ENCODE measurements at regions not wholly inside any gene's neighbourhood (a gene's known extent, or its start where the extent isn't known, plus 50 kb on each side); places are given as distances from the start of the nearest gene placed in this dataset.

DNA sequence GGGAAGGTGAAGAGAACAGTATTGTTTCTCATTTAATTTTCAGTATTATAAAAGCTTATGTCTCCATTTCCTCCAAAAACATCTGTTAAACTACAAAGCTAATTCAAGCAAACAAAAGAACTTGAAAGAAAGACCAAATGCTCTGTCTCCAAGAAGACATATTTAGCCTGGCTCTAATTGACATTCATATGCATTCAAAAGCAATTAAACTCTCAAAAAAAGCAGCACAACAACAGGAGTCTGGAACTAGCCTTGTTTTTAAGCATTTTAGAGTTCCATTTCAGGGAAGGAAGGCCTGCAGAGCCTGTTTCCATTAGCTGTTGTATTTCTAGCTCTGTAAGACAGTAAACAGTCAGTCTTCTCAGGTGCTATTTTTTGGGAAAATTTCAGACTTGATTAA lies 447.9 kb downstream of the TDRD15 start:
- DNase-seq = no peak
- intact Hi-C loops (cut with DNase I) = no loop called here

DNA sequence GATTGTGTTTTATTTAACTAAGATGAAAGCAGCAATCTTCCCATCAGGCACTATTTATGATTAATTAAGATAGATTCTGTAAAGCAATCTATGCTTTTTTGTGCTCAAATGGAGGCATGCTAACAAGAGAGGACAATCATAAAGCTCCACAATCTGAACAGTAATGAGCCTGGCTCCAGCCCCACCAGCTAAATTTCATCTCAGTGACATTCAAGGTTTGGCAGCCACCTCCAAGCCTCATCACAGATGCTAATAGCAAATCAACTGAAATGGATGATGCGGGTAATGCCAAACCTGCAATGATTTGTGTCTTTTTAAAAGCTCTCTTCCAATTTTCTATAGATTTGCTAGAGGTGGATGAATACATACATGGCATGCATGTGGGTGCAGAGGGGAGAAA lies 456.6 kb downstream of the TDRD15 start:
- DNase-seq = no peak
- intact Hi-C loops (cut with DNase I) = no loop called here

DNA sequence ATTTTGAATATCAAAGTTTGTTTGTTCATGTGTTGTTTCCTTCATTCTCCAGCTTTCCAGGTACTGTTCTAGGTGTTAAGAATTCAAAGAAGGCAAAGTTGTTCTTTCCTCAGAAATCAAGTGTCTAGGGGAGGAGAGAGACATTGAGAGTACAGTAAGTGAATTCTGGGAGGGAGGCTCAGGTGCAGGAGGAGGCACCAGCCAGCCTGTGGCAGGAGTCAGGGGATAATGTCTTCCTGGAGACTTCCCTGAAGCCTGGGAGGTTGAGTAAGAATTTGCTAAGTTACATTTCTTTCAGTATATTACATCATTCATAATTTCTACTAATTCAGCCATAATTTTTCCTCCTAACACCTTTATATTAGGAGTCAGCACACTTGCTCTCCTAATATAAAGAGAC lies 462.1 kb downstream of the TDRD15 start:
- intact Hi-C loops (cut with DNase I) = no loop called here

DNA sequence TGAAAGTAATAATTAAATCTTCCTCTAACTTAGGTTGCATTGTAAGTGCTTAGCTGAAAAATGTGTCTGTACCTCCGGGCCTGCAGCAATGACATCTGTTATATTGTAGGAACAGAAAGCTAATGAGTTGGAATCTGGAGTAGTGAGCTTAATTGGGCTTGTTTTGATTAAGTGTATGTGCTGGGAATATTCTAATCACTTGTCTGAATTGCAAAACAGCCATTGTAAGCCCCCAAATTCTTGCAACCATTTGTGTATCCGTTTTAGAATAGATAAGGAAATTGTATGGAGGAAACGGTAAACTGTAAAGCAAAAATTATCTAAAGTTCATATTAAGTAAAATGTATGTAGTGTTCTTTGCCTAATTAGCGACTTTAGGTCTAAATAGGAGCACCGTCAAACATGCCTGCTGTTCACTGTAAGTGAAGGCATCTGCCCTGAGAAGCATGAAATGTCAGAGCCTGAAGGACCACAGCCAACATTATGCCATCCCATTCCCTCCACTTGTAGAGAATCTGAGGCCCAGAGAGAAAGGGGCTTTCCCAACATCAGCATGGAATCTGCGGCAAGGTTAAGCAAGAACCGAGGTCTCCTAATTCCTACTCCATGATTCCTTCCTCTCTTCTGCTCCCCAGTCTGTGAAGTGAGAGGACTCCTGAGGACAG lies 466.4 kb downstream of the TDRD15 start:
- no peak for DNase-seq
- intact Hi-C loops (cut with DNase I) = no loop called here

More for the DNA sequence above, 462.1 kb downstream of the TDRD15 start:
- DNase-seq = no peak

DNA sequence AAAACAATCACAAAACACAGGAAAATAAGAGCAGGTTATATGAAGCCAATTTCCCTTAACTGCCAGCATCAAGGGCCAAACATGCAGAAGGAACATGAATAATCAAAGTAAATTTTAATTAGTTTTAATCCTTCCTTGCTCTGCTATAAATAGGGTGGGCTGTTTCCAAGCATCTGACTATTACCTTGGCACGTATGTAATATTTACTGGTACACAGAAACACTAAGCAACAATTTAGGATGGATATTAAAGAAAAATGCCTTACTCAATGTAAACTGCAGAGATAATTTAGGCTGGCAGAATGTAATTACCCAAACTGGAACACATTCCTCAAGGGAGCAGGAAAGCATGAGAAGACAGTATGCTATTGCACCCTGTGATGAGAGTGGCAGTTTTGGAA lies 468.2 kb downstream of the TDRD15 start:
- DNase-seq = no peak

DNA sequence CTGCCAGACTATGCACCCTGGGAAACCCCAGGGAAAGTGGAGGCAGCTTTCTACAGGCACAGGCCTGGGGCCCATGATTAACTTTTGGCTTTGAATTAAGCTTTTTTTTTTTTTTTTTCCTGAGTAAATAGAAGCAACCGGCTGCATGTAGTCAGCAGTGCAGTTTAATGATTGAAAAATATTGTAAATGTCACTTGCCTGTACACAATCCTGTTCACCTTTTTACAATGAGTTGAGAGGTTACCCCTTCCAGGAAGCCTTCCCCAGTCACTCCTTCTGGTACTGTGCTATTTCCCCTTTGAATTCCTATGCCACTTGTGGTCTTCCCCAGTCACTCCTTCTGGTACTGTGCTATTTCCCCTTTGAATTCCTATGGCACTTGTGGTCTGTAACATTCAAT lies 475.6 kb downstream of the TDRD15 start:
- intact Hi-C loops (cut with DNase I) = no loop called here
- no peak for DNase-seq

More for the DNA sequence above, 468.2 kb downstream of the TDRD15 start:
- intact Hi-C loops (cut with DNase I) = no loop called here

DNA sequence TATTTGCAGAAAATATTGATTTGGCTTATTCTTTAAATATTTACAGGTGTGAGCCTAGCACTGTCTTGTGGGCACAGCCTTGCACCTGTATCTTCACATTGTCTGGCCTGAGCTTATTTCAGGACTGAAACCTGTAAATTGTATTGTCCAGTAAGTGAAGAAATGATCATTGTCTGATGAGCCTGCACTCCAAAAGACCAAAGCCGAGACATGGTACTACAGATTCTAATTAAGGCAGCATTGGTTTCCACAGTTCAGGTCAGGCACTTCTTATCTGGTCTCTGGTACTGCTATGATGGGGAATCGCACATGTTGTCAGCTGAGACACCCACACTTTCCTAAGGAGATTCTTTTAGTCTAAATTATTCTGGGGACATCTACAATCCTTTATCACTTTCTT lies 479.0 kb downstream of the TDRD15 start:
- DNase-seq = no peak
- intact Hi-C loops (cut with DNase I) = loop anchor here (10.0 kb wide), 1 partner anchor 942 kb away; no protein-coding TSS in a partner anchor

DNA sequence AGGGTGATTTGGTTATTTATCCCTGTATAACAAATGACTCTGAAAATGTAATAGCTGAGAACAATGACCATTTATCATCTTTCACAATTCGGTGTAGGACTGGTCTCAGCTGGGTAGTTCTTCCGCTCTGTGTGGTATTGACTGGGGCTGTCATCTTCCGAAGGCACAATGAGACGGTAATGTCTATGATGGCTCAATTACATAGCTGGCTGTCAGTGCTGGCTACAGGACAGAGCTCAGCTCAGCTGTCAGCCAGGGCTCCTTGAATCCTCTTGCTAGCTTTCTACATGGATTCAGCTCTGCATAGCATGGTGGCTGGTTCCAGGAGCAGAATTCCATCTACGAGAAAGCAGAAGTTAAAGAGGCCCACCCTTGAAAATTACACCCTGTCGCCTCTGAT lies 483.8 kb downstream of the TDRD15 start:
- intact Hi-C loops (cut with DNase I) = loop anchor here (10.0 kb wide), 1 partner anchor 937 kb away; no protein-coding TSS in a partner anchor
- DNase-seq = no peak

DNA sequence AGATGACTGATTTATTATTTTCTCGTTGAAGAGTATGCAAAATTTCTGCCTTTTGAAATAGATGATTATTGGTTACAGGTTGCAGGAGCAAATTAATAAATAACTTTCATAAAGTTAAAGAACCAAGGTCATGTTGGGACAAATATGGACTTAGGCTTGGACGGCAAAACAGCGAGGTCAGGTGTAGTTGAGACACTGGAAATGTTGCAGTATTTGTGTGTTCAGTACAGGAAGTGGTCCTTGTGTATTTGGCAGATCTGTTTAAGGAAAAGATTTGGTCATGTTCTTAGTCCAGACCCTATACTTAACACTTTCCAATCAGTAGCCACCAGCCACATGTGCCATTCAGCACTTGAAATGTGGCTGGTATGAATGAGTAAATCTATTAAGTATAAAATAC lies 486.5 kb downstream of the TDRD15 start:
- intact Hi-C loops (cut with DNase I) = no loop called here
- DNase-seq = no peak

DNA sequence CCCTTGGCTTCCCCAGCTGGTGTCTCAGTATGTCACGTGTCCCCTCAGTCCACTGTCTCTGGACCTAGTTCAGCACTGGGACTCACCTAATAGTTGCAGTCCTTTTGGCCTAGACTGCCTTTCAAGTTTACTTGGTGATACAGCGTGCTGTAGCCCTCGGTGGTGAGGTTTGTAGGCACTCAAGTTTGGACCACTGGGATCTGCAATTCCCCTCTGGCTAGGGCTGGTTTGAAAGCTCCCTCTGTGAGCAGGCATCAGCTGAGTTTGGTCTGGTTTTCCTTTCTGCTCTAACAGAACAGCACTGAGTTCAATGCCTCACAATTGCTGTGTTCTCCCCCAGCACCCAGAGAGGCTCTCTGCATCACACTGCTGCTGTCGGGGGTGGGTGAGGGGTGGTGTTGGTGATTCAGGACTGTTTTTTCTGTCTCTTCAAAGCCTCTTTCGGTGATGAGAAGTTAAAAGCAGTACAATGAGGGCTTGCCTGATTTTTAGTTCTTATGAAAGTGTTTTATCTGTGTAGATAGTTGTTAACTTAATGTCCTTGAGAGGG lies 494.2 kb downstream of the TDRD15 start:
- intact Hi-C loops (cut with DNase I) = no loop called here
- no peak for DNase-seq

DNA sequence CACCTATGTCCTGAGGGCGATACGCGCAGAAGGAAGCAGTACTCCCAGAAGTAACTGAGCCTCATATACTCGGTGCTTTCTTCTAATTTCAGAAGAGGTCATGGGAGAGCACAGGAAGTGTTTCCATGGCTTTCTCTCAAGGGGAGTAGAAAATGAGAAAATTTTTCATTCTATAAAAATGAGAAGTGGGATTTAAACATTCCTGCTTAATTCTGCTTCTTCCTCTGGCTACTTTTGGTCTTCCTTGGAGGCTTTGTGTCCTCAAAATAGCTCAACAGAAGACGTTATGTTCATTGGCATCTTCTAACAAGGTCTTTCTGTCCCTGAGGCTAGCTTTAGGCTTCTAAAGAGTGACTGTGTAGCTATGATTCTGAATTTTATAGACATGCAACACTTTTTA lies 497.0 kb downstream of the TDRD15 start:
- no peak for DNase-seq
- intact Hi-C loops (cut with DNase I) = no loop called here

DNA sequence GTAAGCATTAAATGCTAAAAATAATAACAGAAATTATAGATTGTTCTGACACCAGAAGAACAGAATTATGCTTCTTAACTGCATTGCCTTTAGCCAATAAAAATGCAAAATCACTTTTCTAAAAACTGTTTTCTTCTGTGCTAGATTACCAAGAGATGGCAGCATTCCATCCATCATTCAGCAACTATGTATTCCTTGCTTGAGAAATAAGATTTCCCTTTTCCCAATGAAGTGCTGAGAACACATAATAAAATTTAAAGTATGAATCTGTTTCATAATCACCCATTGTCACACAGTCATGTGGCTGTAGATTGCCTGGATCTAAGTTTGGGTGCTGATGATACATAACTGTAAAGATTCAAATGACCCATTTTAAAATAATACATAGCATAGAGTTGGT lies 504.2 kb downstream of the TDRD15 start:
- intact Hi-C loops (cut with DNase I) = no loop called here
- DNase-seq = no peak

DNA sequence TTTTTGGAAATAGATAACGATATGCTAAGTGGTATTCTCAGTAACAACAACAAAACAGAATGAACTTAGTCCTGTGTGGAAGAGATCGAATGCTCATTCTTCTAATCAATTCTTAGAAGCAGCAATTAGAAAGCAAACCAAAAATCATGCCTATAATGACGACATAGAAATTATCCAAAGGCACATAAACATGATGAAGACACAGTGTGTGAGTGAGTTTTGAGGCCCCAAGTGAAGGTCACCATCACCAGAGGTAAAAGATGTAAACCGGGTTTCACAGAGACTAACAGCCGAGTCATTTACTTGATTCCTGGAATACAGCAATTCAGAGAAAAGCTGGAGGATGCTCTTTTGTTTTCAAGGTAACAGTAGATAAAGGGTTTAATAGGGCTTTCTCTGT lies 509.2 kb downstream of the TDRD15 start:
- no peak for DNase-seq

DNA sequence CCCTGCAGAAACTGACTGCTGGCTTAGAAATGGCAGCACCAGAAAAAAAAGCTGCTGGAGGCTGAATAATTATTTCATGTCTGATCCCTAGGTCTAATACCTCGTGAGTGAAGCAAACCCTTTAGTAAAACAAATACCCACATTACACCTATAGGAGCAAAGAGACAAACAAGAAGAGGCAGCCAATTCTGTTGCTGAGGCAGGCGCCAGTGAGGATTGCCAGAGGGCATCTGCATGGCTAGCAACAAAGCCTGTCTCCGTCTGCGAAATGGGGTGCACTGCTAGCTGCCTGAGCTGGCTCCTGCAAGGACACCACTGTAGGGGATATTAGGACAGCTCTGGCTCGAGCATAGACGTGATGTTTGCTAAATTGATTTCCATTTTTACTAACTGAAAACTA lies 509.7 kb downstream of the TDRD15 start:
- peak in 1 of 10 donors; percentile 70 for DNase-seq
- intact Hi-C loops (cut with DNase I) = no loop called here

More for the DNA sequence above, 509.2 kb downstream of the TDRD15 start:
- intact Hi-C loops (cut with DNase I) = no loop called here

DNA sequence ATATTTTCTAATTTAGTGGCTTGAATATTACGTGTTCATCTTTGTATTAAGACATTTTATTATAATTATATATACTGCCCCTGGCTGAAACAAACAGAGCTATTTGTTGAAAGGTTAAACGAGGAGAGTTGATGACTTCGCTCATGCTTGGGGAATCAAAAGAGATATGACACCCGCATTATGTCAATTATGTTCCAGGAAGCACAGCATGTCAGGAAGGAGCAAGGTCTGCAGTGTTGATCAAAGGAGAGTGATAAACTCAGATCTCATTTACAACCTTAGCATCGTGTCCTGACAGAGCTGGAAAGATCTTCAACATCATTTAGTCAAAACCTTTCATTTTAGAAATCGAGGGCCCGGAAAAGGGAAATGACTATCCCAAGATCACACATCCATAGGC lies 510.1 kb downstream of the TDRD15 start:
- intact Hi-C loops (cut with DNase I) = no loop called here
- DNase-seq = no peak

DNA sequence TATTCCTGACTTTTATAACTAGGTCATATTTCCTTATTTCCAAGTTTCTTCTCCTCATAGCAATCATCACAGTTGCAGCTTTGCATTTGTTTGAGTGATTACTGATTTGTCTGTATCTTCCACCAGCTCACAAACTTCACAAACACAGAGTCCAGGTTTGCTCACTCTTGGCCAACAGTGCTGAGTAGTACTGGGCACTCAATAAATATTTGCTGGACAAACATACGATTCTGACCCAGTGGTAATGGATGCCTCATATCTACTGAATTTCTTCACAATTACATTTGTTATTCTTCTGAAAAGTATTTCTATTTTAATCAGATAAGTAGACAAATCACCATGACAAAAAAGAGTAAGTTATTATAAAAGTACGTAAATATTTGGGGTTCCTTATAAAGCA lies 516.3 kb downstream of the TDRD15 start:
- intact Hi-C loops (cut with DNase I) = no loop called here
- DNase-seq = no peak

DNA sequence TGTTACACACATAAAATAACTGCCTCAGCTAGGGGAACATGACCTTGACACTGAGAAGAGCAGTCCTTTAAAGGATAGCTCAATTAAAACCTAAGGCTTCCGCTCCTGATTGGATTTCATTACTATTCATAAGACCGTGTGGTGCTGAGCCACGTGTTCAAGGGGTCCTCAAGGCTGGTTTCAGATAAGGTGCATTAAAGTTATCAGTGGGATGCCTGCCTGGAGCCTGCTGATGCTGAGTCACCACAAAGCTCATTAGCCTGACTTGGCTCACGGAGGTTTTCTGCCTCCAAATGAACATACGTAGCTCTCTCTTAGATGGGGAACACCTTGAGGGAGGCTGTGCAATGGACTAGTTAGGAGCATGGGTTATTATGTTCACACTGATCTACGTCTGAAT lies 518.9 kb downstream of the TDRD15 start:
- intact Hi-C loops (cut with DNase I) = no loop called here
- DNase-seq = no peak

DNA sequence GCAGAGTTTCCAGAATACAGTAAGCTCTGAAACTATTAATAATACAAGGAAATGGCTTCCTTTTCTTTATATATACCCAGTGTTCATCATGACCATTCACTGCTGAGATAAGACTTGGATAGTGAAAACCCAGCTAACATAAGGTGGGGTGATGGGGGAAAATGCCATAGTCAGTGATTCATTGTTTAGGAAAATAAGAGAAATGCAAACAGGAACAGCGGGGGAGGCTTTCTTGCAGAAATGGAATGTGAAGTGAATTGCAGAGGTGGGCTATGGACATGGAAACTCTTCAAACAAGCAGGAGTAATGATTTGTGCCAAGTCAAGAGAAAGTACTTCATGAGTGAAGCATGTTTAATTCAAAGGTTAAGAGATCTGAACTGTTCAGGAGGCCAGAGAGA lies 519.4 kb downstream of the TDRD15 start:
- DNase-seq = no peak
- intact Hi-C loops (cut with DNase I) = no loop called here

DNA sequence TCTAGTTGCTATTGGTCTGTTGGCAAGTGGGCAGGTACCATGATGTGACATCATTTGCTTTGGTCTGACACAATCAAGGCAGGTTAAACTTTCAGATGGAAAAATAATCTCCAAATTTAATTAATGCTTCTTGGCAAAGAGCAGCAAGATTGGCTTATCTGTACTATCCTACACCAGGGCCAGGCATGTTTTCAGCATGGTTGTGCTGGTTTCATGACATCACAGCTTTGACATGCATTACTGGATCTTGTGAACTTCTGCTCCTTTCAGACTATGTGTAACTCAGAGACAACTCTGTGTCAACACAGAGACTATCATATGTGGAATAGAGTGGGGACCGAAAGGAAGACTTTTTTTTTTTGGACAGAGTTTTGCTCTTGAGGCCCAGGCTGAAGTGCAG lies 520.5 kb downstream of the TDRD15 start:
- intact Hi-C loops (cut with DNase I) = no loop called here
- DNase-seq = no peak

DNA sequence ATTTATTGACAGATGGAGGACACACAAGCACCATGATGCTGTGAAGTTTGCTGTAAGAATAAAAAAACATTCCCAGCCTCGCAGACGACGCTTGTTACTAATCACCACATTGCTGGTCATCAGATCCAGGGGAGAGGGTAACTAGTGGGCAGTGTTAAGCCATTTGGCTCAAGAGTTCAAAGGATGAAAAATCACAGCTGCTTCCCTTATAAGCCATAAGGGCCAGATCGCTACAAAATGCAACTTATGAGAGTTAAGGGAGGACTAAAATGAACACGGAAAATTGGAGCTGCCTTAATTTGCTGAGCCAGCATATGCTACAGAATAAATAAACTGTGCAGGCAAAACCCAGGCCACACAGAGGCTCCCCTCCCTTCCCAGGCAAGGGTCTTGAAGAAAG lies 522.6 kb downstream of the TDRD15 start:
- no peak for DNase-seq

DNA sequence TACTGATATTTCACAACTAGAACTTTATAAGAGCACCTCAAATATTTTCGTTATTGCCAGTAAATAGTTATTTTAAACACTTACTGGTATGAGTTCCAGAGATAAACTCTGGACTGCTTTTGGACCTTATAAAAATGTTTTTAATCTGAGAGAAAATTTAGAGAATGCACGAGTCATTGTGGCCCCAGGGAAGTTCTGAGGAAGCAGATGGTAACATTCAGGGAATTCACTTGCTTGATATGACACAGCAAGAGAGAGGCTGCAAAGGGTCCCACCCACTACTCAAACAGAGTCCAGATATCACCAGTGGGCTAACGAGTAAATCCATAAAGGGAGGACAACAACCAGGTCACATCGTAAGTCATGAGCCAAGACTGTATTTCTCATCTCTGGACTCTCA lies 526.8 kb downstream of the TDRD15 start:
- no peak for DNase-seq
- intact Hi-C loops (cut with DNase I) = no loop called here

More for the DNA sequence above, 522.6 kb downstream of the TDRD15 start:
- intact Hi-C loops (cut with DNase I) = no loop called here

DNA sequence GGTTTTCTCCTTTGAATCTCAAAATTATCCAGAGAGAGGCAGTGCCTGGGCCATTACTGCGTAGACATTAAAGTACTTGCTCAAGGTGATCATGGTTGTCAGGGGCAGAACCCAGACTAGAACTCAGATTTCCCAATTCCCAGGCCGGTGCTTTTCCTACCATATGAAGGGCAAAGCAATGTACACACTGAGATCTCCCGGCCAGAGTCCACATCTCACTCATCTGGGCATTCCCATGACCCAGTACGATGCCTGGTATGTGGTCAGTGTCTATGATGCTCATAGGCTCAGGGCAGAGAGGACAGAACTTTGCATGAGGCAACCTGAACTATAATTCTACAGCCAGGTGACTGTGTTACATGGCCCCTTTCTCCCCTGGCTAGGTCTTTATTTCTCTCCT lies 531.4 kb downstream of the TDRD15 start:
- DNase-seq = no peak
- intact Hi-C loops (cut with DNase I) = no loop called here

Data from posterior cingulate gyrus (tissue), 11 donors.